Naive thymus-derived CD8-positive, alpha-beta T cell (primary cell): ENCODE measurements at regions not wholly inside any gene's neighbourhood (a gene's known extent, or its start where the extent isn't known, plus 50 kb on each side); places are given as distances from the start of the nearest gene placed in this dataset.
A peak's percentile ranks its signal among the peaks of the same experiment; 100 is the strongest.

Source experiments
- ATAC-seq, 2 donors: fragments of 150-1000 bp; cut with Tn5 transposase in 1 of 2; sonication (Bioruptor Pico), chemical (Tn5 transposase) in 1 of 2; 1 replicate in 1 of 2; 2 replicates in 1 of 2; pipeline ENCODE4 v1.10.0; 2021; ENCODE audit warnings: mild to moderate bottlenecking in 2 of 2, moderate library complexity in 2 of 2
- POLR2A ChIA-PET: fragments of 350-600 bp; sonication (Branson Sonifier 250); formaldehyde crosslinking; loops from one replicate; lab custom pipeline; 2021; ENCODE audit warnings: antibody characterized with exemption; lab: Charles Lee
- DNase-seq, 10 donors: peaks; one replicate each; pipeline versions ENCODE4 v3.0.0 to v3.0.0-alpha.2; 2020 to 2022
- H3K27ac Mint-ChIP-seq, 10 donors: one replicate each; pipeline ENCODE4 v1.8.0; 2020 to 2022; ENCODE audit warnings: mild to moderate bottlenecking in 10 of 10, mixed read lengths in 10 of 10, moderate library complexity in 4 of 10, inconsistent platforms in 1 of 10
- H3K27me3 Mint-ChIP-seq, 5 donors: one replicate each; pipeline ENCODE4 v1.8.0; 2021 to 2022; ENCODE audit warnings: mixed read lengths in 5 of 5
- H3K36me3 Mint-ChIP-seq, 3 donors: one replicate each; pipeline ENCODE4 v1.8.0; 2020 to 2022; ENCODE audit warnings: mixed read lengths in 3 of 3, mild to moderate bottlenecking in 2 of 3, inconsistent platforms in 1 of 3
- H3K4me1 Mint-ChIP-seq, 4 donors: one replicate each; pipeline ENCODE4 v1.8.0; 2021 to 2022; ENCODE audit warnings: mixed read lengths in 4 of 4
- H3K4me3 Mint-ChIP-seq, 10 donors: one replicate each; pipeline ENCODE4 v1.8.0; 2020 to 2022; ENCODE audit warnings: mild to moderate bottlenecking in 10 of 10, mixed read lengths in 10 of 10, moderate library complexity in 6 of 10, inconsistent platforms in 1 of 10
- H3K9me3 Mint-ChIP-seq, 9 donors: one replicate each; pipeline ENCODE4 v1.8.0; 2020 to 2022; ENCODE audit warnings: mixed read lengths in 9 of 9, mild to moderate bottlenecking in 3 of 9, inconsistent platforms in 1 of 9, moderate library complexity in 1 of 9

GRCh38 chr6:148222846-148223245, 119.8 kb upstream of the SASH1 start:
- DNase-seq: no peak
- Mint-ChIP-seq H3K9me3 (peaks cover 0 to 2% (median 0%) of the 10 kb centered on the region in 9 donors), H3K36me3 (no peaks in the 10 kb centered on the region), H3K27me3 (peaks cover 22 to 50% (median 28%) of the 10 kb centered on the region in 5 donors), H3K4me1 (peaks cover 0 to 3% (median 0%) of the 10 kb centered on the region in 4 donors), H3K27ac (no peak overlapping the region), H3K4me3 (no peak overlapping the region)
- POLR2A ChIA-PET: no interaction called here
- no peak for ATAC-seq

DNA sequence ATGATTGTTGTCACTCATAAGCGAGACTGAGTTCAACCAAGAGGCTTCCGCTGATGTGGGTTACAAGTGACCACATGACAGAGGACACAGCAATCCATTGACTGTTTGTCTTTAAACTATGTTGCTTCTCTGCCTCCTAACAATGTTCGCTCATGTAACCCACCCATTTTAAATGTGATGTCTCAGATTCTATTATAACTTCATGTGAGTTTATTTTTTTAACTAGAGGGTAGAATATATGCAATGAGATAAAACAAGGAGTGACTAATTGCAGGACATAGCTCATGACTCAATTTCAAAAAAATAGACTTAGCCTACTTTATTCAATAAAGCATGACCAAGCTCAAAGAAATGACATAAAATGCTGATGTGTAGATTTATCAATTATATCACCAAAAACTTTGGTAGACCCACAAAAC, 119.2 kb upstream of the SASH1 start:
- Mint-ChIP-seq H3K4me1 (no peaks in the 10 kb centered on the region), H3K36me3 (no peaks in the 10 kb centered on the region), H3K27ac (peak overlapping the region in 1 of 10 donors; percentile 21), H3K4me3 (no peak overlapping the region), H3K27me3 (peaks cover 24 to 50% (median 29%) of the 10 kb centered on the region in 5 donors), H3K9me3 (peaks cover 0 to 2% (median 0%) of the 10 kb centered on the region in 9 donors)
- DNase-seq (no peak), ATAC-seq (no peak)
- POLR2A ChIA-PET: no interaction called here

GRCh38 chr6:148225871-148226270, 116.8 kb upstream of the SASH1 start:
- H3K27me3 Mint-ChIP-seq: peaks cover 14 to 44% (median 17%) of the 10 kb centered on the region in 5 donors
- H3K4me3 Mint-ChIP-seq: no peak overlapping the region
- no peak for ATAC-seq
- H3K36me3 Mint-ChIP-seq: no peaks in the 10 kb centered on the region
- no peak for DNase-seq
- no peak overlapping the region for H3K27ac Mint-ChIP-seq
- H3K4me1 Mint-ChIP-seq: no peaks in the 10 kb centered on the region
- POLR2A ChIA-PET: no interaction called here
- peaks cover 0 to 2% (median 0%) of the 10 kb centered on the region in 9 donors for H3K9me3 Mint-ChIP-seq

DNA sequence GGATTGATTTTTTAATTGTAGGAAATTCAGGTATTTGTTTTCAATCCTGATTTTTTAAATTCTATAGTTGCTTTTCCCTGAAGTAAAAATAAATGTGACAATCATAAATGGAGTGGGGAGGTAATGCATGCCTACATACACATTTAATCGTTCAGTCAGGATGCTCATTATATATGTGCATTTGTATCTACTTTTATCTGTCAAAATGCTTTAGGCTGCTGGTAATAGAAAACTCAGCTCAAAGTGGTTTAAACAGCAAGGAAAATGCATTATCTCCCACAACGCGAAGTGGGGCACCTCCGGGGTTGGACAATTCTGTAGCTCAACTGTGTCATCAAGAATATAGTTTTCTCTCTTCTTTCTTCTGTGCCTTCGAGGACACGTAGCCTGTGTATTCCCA, 116.4 kb upstream of the SASH1 start:
- Mint-ChIP-seq H3K9me3 (peaks cover 0 to 2% (median 0%) of the 10 kb centered on the region in 9 donors), H3K27ac (no peak overlapping the region), H3K4me1 (no peaks in the 10 kb centered on the region), H3K36me3 (no peaks in the 10 kb centered on the region), H3K27me3 (peaks cover 12 to 44% (median 16%) of the 10 kb centered on the region in 5 donors), H3K4me3 (no peak overlapping the region)
- ATAC-seq (no peak), DNase-seq (no peak)
- POLR2A ChIA-PET: no interaction called here

DNA sequence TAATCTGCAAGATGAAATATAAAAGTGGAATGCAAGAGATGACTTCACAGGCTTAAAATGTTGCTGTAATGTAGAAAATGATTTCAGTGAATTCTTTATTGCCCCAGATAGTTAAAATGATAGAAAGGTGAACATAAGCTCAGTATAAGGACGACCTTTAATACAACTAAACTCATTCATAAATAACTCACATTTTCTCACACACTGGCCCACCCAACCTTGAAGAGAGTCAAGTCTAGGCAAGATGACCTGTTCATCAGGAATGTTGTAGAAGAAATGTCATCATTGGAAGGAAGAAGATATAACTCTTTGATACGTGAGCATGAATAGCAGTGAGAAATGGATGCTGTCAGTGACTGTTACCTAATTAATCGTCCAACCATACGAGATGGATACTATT, 111.1 kb upstream of the SASH1 start:
- Mint-ChIP-seq H3K9me3 (peaks cover 0 to 4% (median 0%) of the 10 kb centered on the region in 9 donors), H3K36me3 (no peaks in the 10 kb centered on the region), H3K27ac (no peak overlapping the region), H3K4me1 (no peaks in the 10 kb centered on the region), H3K27me3 (peaks cover 15 to 49% (median 23%) of the 10 kb centered on the region in 5 donors), H3K4me3 (no peak overlapping the region)
- no peak for DNase-seq
- POLR2A ChIA-PET: no interaction called here
- ATAC-seq: no peak

DNA sequence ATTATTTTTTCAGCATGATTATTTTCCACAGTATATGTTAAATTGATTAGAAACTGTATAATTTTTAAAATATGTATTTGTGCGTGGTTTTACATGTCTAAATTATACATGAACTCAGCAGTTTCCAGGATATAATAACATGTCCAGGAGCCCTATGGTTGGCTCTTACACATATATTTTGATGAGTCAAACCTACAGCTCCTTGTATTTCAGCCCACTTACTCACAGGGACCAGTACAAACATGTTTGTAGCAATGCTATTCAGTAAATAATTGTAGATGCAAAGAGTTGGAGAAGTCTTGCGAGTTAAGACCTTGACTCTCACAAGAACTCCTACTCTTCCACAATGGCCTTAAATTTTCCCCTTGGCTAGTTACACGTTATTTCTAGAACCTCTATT, 107.2 kb upstream of the SASH1 start:
- Mint-ChIP-seq H3K27me3 (peaks cover 13 to 49% (median 28%) of the 10 kb centered on the region in 5 donors), H3K4me3 (no peak overlapping the region), H3K36me3 (no peaks in the 10 kb centered on the region), H3K9me3 (peaks cover 0 to 6% (median 0%) of the 10 kb centered on the region in 9 donors), H3K4me1 (peaks cover 0 to 2% (median 0%) of the 10 kb centered on the region in 4 donors), H3K27ac (no peak overlapping the region)
- no peak for ATAC-seq
- DNase-seq: no peak
- POLR2A ChIA-PET: no interaction called here

DNA sequence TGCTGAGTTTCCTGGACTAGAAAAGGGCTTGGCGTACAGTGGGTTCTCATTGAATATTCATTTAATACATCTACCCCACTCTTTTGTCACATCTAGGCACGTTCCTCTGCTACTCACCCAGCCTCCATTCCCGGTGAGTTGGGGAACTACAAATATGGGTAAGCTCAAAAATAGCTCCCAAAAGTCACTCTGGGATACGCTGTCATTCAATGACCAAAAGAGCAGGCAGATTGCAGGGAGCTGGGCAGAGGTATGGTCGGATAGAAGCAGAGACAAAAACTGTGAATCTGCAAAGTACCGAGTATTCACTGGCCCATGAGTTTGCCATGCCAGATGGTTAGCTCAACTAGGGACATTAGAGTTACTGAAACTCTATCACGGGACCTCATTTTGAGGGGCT, 103.9 kb upstream of the SASH1 start:
- Mint-ChIP-seq H3K9me3 (peaks cover 0 to 2% (median 0%) of the 10 kb centered on the region in 9 donors), H3K4me3 (no peak overlapping the region), H3K27ac (no peak overlapping the region), H3K36me3 (no peaks in the 10 kb centered on the region), H3K27me3 (peaks cover 11 to 25% (median 24%) of the 10 kb centered on the region in 5 donors), H3K4me1 (peaks cover 0 to 2% (median 0%) of the 10 kb centered on the region in 4 donors)
- DNase-seq (no peak), ATAC-seq (no peak)
- POLR2A ChIA-PET: no interaction called here

DNA sequence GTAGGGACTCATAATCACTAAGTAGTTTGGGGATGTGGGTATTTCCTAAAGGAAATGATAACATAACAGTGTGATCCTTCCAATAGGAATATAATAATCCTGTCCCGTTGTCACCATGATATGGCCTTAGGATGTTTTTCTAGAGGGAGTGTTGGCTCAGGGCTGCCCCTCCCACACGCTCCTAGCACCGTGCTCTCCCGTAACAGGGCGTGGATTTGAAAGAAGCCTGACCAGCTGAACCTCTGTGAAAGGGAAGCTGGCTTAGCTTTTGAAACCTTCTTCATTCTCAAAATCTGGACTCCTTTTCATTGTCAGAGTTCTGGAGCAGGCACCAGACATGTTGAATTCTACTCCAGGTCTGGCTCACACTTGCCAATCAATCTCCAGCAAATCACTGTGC, 103.4 kb upstream of the SASH1 start:
- Mint-ChIP-seq H3K27ac (peak overlapping the region in 1 of 10 donors; percentile 11), H3K4me3 (no peak overlapping the region), H3K4me1 (peaks cover 0 to 2% (median 0%) of the 10 kb centered on the region in 4 donors), H3K36me3 (no peaks in the 10 kb centered on the region), H3K27me3 (peaks cover 11 to 25% (median 21%) of the 10 kb centered on the region in 5 donors), H3K9me3 (peaks cover 0 to 2% (median 0%) of the 10 kb centered on the region in 9 donors)
- POLR2A ChIA-PET: no interaction called here
- ATAC-seq (no peak), DNase-seq (no peak)

DNA sequence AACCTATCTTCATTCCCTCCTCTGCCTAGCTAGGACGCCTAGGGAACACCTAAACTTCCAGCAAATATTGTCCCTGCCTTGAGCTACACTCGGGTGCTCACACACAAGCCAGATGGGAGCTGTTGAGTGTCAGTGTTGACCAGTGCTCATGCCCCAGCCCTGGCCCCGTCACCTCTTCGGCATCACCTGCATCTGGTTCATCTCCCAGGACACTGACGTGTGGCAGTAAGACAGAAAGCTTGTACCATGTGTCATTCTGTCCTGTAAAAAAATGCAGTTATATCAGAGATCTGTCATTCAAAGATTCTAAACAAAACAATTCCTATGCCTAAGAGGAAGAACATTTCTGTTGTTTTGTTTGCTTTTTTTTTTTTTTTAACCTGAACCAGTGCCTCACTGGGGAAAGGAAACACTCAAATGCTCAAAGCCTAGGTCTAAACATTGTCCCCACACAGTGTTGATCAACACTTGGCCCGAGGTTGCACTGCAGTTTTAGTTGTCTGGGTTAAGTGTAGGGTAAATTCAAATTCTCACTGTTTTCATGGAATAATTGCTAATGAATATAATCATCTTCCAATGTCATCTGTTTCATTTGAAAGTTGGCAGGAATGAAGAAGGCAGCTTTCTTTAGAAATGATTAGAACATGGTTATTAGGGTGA, 102.7 kb upstream of the SASH1 start:
- POLR2A ChIA-PET: no interaction called here
- DNase-seq (no peak), ATAC-seq (no peak)
- H3K27me3 Mint-ChIP-seq: peaks cover 11 to 32% (median 18%) of the 10 kb centered on the region in 5 donors
- no peak overlapping the region for H3K27ac Mint-ChIP-seq
- H3K4me1 Mint-ChIP-seq: peaks cover 0 to 2% (median 0%) of the 10 kb centered on the region in 4 donors
- H3K36me3 Mint-ChIP-seq: no peaks in the 10 kb centered on the region
- peaks cover 0 to 2% (median 0%) of the 10 kb centered on the region in 9 donors for H3K9me3 Mint-ChIP-seq
- H3K4me3 Mint-ChIP-seq: no peak overlapping the region

DNA sequence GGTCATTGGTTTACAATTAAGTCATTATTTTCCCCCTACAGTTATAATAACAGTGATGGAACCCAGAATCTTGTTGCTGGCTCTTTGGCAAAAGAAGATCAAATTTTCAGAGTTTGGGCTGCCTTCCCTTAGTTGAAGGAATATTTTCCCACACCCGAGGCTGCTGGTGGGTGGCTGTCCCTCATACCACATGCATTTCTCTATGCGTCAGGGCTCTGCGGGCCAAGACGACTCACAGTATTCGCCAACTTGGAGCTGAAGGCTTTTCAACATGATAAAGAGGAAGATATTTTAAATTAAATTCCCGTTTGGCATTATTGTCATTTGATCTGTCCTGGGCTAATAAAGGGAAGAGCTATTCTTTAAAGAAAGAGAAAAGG, 102.2 kb upstream of the SASH1 start:
- Mint-ChIP-seq H3K4me1 (peaks cover 0 to 2% (median 0%) of the 10 kb centered on the region in 4 donors), H3K9me3 (peaks cover 0 to 2% (median 0%) of the 10 kb centered on the region in 9 donors)
- no peak for ATAC-seq

DNA sequence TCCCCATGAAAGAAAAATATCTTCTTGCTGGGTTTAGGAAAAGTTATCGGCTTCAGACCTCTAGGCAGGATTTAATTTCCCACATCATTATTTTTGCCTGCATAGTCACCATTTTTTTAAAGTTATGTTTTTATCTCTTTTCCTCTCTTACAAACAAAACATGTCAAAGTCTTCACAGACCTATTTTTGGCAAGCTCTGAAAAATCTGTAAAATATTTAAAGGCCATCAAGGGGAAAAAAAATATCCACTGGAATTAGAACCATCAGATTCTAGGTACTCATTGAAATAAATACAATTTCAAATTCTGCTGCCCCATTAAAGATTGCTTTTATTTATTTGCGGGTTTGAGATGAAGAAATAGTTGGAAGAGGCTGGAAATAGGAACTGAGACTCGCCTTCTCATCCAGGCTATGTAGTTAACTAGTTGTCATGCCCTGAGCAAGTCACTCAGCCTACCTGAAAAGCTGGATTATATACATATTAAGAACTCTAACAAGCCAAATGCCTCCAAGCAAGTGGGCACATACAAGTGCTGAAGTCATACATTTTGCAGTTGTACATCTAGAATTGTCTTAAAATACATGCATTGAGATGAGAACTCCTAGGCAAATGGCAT, 101.7 kb upstream of the SASH1 start:
- peaks cover 0 to 2% (median 0%) of the 10 kb centered on the region in 4 donors for H3K4me1 Mint-ChIP-seq
- no peak overlapping the region for H3K4me3 Mint-ChIP-seq
- H3K36me3 Mint-ChIP-seq: no peaks in the 10 kb centered on the region
- peaks cover 11 to 43% (median 16%) of the 10 kb centered on the region in 5 donors for H3K27me3 Mint-ChIP-seq
- POLR2A ChIA-PET: no interaction called here
- H3K27ac Mint-ChIP-seq: no peak overlapping the region
- DNase-seq: no peak
- H3K9me3 Mint-ChIP-seq: peaks cover 0 to 2% (median 0%) of the 10 kb centered on the region in 9 donors
- no peak for ATAC-seq

More for the DNA sequence above, 102.2 kb upstream of the SASH1 start:
- no peak for DNase-seq
- POLR2A ChIA-PET: no interaction called here
- Mint-ChIP-seq H3K4me3 (no peak overlapping the region), H3K27me3 (peaks cover 11 to 37% (median 18%) of the 10 kb centered on the region in 5 donors), H3K27ac (no peak overlapping the region), H3K36me3 (no peaks in the 10 kb centered on the region)

GRCh38 chr6:148242180-148242579, 100.5 kb upstream of the SASH1 start:
- Mint-ChIP-seq H3K9me3 (peaks cover 0 to under 1% (median 0%) of the 10 kb centered on the region in 9 donors), H3K27ac (no peak overlapping the region), H3K4me1 (peaks cover 0 to 2% (median 0%) of the 10 kb centered on the region in 4 donors), H3K36me3 (no peaks in the 10 kb centered on the region), H3K4me3 (no peak overlapping the region), H3K27me3 (peaks cover 11 to 55% (median 17%) of the 10 kb centered on the region in 5 donors)
- ATAC-seq (no peak), DNase-seq (no peak)
- POLR2A ChIA-PET: no interaction called here

DNA sequence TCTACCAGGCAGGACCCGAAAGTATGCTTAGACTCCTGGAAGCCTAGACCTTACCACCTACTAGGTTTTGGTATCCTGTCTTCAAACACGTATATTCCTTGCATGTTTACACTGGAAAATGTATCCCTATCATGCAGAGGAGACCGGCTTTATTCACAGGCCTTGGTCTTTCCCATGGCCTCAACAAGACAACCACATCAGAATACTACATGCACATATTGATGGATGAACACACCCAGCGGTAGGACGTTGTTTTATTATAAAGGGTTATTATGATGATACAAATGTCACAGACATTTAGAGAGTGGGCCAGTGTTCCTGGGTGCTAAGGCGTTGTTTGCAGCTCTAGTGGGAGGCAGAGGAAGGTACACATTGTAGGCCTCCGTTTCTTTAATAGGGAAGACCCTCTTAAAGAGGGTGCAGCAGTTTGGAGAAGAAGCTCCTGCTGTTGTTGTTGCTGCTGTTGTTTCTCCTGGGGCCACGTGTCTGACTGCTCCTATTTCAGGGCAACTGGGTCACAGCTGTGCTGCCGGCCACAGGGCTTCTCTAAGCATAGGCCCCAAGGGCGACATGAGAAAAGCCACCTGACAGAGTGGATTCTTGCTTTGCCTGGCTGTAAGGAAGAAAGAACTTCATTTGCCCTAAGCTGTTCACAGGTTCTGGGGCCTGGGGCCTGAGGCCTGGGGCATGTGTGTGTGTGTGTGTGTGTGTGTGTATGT, 98.3 kb upstream of the SASH1 start:
- Mint-ChIP-seq H3K4me1 (peaks cover 0 to 2% (median 0%) of the 10 kb centered on the region in 4 donors), H3K36me3 (no peaks in the 10 kb centered on the region), H3K4me3 (no peak overlapping the region), H3K9me3 (no peaks in the 10 kb centered on the region), H3K27ac (no peak overlapping the region), H3K27me3 (peaks cover 9 to 50% (median 13%) of the 10 kb centered on the region in 5 donors)
- ATAC-seq: no peak
- POLR2A ChIA-PET: no interaction called here
- no peak for DNase-seq
